GM12875 (cell line): ENCODE measurements at regions not wholly inside any gene's neighbourhood (a gene's known extent, or its start where the extent isn't known, plus 50 kb on each side); places are given as distances from the start of the nearest gene placed in this dataset.

Experiments used
- H3K4me3 ChIP-seq: one replicate; pipeline ENCODE4 v1.5.1; 2011; ENCODE audit warnings: low read depth, low read length, control low read depth
- CTCF ChIP-seq: IDR thresholded peaks from 2 replicates; pipeline ENCODE4 v1.5.1; 2011; ENCODE audit warnings: low read depth, mild to moderate bottlenecking, control low read depth, inconsistent platforms, low read length, moderate library complexity, borderline replicate concordance; ENCODE audit not compliant: insufficient read depth

DNA sequence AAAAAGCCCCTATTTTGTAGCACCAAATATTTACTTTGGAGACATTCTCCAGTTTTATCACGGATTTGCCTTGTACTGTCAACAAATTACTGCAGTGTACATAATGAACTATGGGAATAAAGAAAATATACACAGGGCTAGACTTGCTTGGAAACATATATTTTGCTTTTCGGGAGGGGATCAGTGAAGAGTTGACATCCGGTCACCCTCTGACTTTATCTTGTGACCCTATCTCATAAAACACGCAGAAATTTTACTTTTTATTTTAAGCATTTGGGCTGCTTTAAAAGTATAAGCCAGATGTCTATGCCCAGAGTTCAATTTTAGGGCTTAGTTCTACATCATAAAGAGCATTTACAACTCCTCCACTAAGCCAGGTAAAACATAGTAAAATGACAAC is 630.7 kb downstream of the TOX3 start:
- no peak for TF ChIP-seq CTCF
- H3K4me3 ChIP-seq: no peak overlapping the region

- H3K4me3 ChIP-seq: no peak overlapping the region
- TF ChIP-seq CTCF: no peak
Observed at GRCh38 chr16:51907680-51908079, 639.3 kb downstream of the TOX3 start.

DNA sequence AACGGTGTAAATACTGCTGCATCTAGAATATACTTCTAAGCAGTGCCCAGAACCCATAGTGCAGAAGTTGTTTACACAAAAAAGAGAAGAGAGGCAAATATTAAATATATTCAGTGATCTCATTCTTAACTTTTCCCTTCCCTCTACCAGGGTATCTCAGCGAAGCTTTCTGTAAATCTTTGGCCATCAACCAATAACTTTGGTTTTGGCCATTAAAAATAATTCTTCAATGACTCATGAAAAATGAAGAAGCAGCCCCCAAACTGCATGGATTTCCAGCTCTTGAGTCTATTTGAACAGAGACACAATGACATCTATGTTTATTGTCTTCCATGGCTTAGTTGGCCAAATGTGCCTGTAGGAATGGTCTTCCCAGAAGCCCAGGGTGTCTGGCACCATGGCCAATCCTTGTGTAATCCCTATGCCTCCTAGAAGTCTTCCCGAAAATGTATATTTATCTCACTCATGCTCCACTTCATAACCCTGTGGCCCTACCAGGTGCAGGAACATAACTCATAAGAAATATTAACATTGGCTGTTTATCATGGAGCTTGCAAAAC is 646.6 kb downstream of the TOX3 start:
- no peak for TF ChIP-seq CTCF
- H3K4me3 ChIP-seq: no peak overlapping the region

- H3K4me3 ChIP-seq: no peak overlapping the region
- no peak for TF ChIP-seq CTCF
Observed at GRCh38 chr16:51898872-51899271, 648.1 kb downstream of the TOX3 start.

- no peak for TF ChIP-seq CTCF
- no peak overlapping the region for H3K4me3 ChIP-seq
Observed at GRCh38 chr16:51896013-51896412, 650.9 kb downstream of the TOX3 start.

DNA sequence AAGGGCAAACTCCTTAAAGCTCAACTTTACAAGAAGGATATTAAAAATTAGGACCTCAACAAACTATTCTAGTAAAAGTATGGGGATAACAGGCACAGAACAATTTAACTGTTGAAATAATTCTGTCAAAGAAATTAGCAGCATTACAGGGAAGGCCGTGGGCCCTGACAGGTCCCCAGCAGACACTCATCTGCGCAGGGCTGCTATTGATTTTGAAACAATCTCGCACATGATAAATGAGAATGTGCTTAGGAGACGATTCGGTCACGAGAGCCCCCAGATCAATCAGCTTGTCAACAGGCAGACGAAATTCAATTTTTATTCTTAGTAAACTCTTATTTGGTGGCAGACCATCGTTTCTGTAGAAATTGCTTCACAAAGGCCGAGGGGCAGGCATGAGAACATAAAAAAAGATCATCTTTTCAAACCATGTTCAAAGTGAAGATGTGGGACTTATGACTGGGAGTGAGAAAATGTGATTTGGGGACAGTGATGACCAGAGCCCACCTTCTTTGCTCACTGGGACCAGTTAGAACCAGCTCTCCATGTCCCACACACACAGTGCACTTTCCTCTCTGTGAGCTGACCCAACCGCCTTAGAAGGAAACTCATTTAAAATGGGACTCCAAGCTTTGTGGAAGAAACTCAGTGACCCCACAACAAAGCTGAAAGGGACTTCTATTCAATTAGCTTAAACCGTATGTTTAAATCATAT is 654.5 kb downstream of the TOX3 start:
- no peak for TF ChIP-seq CTCF
- H3K4me3 ChIP-seq: no peak overlapping the region

- TF ChIP-seq CTCF: no peak
- no peak overlapping the region for H3K4me3 ChIP-seq
Observed at GRCh38 chr16:51888534-51888933, 658.4 kb downstream of the TOX3 start.
